HEK293T (cell line): ENCODE measurements at regions not wholly inside any gene's neighbourhood (a gene's known extent, or its start where the extent isn't known, plus 50 kb on each side); places are given as distances from the start of the nearest gene placed in this dataset.

Experiments used
- CTCF ChIA-PET: fragments of 350-600 bp; formaldehyde crosslinking; extraction: SDS; loops from one replicate; lab custom pipeline; 2021; ENCODE audit warnings: antibody characterized with exemption, inconsistent platforms; lab: Yijun Ruan, JAX
- POLR2A ChIA-PET: fragments of 350-600 bp; formaldehyde crosslinking; extraction: SDS; loops from one replicate; lab custom pipeline; 2020; ENCODE audit warnings: antibody characterized with exemption, inconsistent platforms; lab: Yijun Ruan, JAX
- DNase-seq: peaks from one replicate; pipeline ENCODE4 v3.0.0; 2012; ENCODE audit warnings: mixed read lengths; ENCODE audit errors: extremely low spot score
- ARNT ChIP-seq: fragments of 450-650 bp; IDR thresholded peaks from 2 replicates; pipeline ENCODE4 v1.6.1; 2017; ENCODE audit warnings: mild to moderate bottlenecking
- BHLHE40 ChIP-seq: fragments of 450-650 bp; IDR thresholded peaks from 2 replicates; pipeline ENCODE4 v1.6.1; 2016; ENCODE audit warnings: mild to moderate bottlenecking, moderate library complexity, borderline replicate concordance
- CTBP1 ChIP-seq: fragments of 450-650 bp; IDR thresholded peaks from 2 replicates; pipeline ENCODE4 v1.6.1; 2016; ENCODE audit warnings: borderline replicate concordance
- ELF4 ChIP-seq: fragments of 450-650 bp; IDR thresholded peaks from 2 replicates; pipeline ENCODE4 v1.6.1; 2017; ENCODE audit warnings: antibody characterized with exemption
- FOXA1 ChIP-seq: fragments of 450-650 bp; IDR thresholded peaks from 2 replicates; pipeline ENCODE4 v1.6.1; 2016; ENCODE audit warnings: mild to moderate bottlenecking
- FOXK2 ChIP-seq: fragments of 450-650 bp; IDR thresholded peaks from 2 replicates; pipeline ENCODE4 v1.6.1; 2016; ENCODE audit warnings: mild to moderate bottlenecking
- FOXM1 ChIP-seq: fragments of 450-650 bp; IDR thresholded peaks from 2 replicates; pipeline ENCODE4 v1.6.1; 2017; ENCODE audit warnings: mild to moderate bottlenecking, borderline replicate concordance
- HDGF ChIP-seq: fragments of 450-650 bp; IDR thresholded peaks from 2 replicates; pipeline ENCODE4 v1.6.1; 2017; ENCODE audit warnings: antibody characterized with exemption, borderline replicate concordance
- L3MBTL2 ChIP-seq: fragments of 450-650 bp; conservative IDR thresholded peaks from 2 replicates; pipeline ENCODE4 v1.6.1; 2016; ENCODE audit warnings: mild to moderate bottlenecking
- LEF1 ChIP-seq: fragments of 450-650 bp; IDR thresholded peaks from 2 replicates; pipeline ENCODE4 v1.6.1; 2017; ENCODE audit warnings: mild to moderate bottlenecking, borderline replicate concordance
- NFRKB ChIP-seq: fragments of 450-650 bp; IDR thresholded peaks from 2 replicates; pipeline ENCODE4 v1.6.1; 2016; ENCODE audit warnings: mild to moderate bottlenecking, moderate library complexity
- PKNOX1 ChIP-seq: fragments of 450-650 bp; IDR thresholded peaks from 2 replicates; pipeline ENCODE4 v1.6.1; 2016
- SP1 ChIP-seq: fragments of 450-650 bp; IDR thresholded peaks from 2 replicates; pipeline ENCODE4 v1.6.1; 2017
- SUZ12 ChIP-seq: fragments of 450-650 bp; IDR thresholded peaks from 2 replicates; pipeline ENCODE4 v1.6.1; 2016; ENCODE audit warnings: mild to moderate bottlenecking
- TARDBP ChIP-seq: fragments of 450-650 bp; IDR thresholded peaks from 2 replicates; pipeline ENCODE4 v1.6.1; 2016
- ZNF384 ChIP-seq: fragments of 450-650 bp; IDR thresholded peaks from 2 replicates; pipeline ENCODE4 v1.6.1; 2016

GRCh38 chr10:36761121-36761520 lies 364.3 kb upstream of the ANKRD30A start:
- TF ChIP-seq PKNOX1 = no peak
- no peak for TF ChIP-seq ELF4
- TF ChIP-seq FOXA1 = no peak
- no peak for TF ChIP-seq SP1
- no peak for TF ChIP-seq ARNT
- TF ChIP-seq TARDBP = no peak
- TF ChIP-seq ZNF384 = no peak
- TF ChIP-seq L3MBTL2 = no peak
- no peak for TF ChIP-seq NFRKB
- no peak for TF ChIP-seq FOXM1
- no peak for TF ChIP-seq CTBP1
- no peak for TF ChIP-seq FOXK2
- TF ChIP-seq SUZ12 = no peak
- no peak for TF ChIP-seq BHLHE40
- TF ChIP-seq LEF1 = no peak
- no peak for TF ChIP-seq HDGF
- ChIA-PET POLR2A (interaction anchor here (0.6 kb wide), 1 partner anchor 1033 kb away, joined by 3 read pairs; no protein-coding TSS in a partner anchor), CTCF (no interaction called here)
- no peak for DNase-seq

GRCh38 chr10:36759141-36759805 lies 366.1 kb upstream of the ANKRD30A start:
- TF ChIP-seq ARNT (no peak), FOXK2 (no peak), HDGF (no peak), ELF4 (no peak), CTBP1 (no peak), SP1 (no peak), ZNF384 (no peak), FOXM1 (no peak), FOXA1 (no peak), PKNOX1 (no peak), BHLHE40 (no peak), L3MBTL2 (no peak), LEF1 (no peak), NFRKB (no peak), TARDBP (no peak), SUZ12 (no peak)
- POLR2A ChIA-PET = no interaction called here
- DNase-seq = no peak
- CTCF ChIA-PET = no interaction called here

- no peak for DNase-seq
- ChIA-PET CTCF (interaction anchor here (2.4 kb wide), 1 partner anchor 1113 kb away, joined by 5 read pairs; no protein-coding TSS in a partner anchor), POLR2A (no interaction called here)
- TF ChIP-seq ELF4 (no peak), SUZ12 (no peak), PKNOX1 (no peak), FOXK2 (no peak)
Measured at GRCh38 chr10:36748128-36748871, 377.1 kb upstream of the ANKRD30A start.

- TF ChIP-seq SUZ12 (no peak), ARNT (no peak), HDGF (no peak), ELF4 (no peak), TARDBP (no peak), PKNOX1 (no peak), LEF1 (no peak), FOXA1 (no peak), FOXK2 (no peak), BHLHE40 (no peak), L3MBTL2 (no peak), FOXM1 (no peak), CTBP1 (no peak), SP1 (no peak)
- ChIA-PET CTCF (interaction anchor here (0.7 kb wide), 1 partner anchor 575 kb away, joined by 5 read pairs; no protein-coding TSS in a partner anchor), POLR2A (interaction anchor here (1.3 kb wide), 1 partner anchor 14 kb away, joined by 4 read pairs; no protein-coding TSS in a partner anchor)
- DNase-seq = no peak
Measured at GRCh38 chr10:36739884-36740445, 385.4 kb upstream of the ANKRD30A start.

- CTCF ChIA-PET = interaction anchor here (0.6 to 0.7 kb wide), 3 partner anchors 27 to 1353 kb away, joined by 3 to 5 read pairs (median 3); no protein-coding TSS in a partner anchor
- DNase-seq = no peak
- POLR2A ChIA-PET = interaction anchor here (1.3 kb wide), 1 partner anchor 13 kb away, joined by 4 read pairs; no protein-coding TSS in a partner anchor
- TF ChIP-seq HDGF (no peak), PKNOX1 (no peak), FOXM1 (no peak), ELF4 (no peak), NFRKB (no peak), SP1 (no peak), CTBP1 (no peak), SUZ12 (no peak), FOXA1 (no peak), ZNF384 (no peak), FOXK2 (no peak), BHLHE40 (no peak), LEF1 (no peak), TARDBP (no peak), L3MBTL2 (no peak), ARNT (no peak)
Measured at GRCh38 chr10:36738738-36739431, 386.5 kb upstream of the ANKRD30A start.
